Ectodermal cell (in vitro differentiated cells): ENCODE measurements at regions not wholly inside any gene's neighbourhood (a gene's known extent, or its start where the extent isn't known, plus 50 kb on each side); places are given as distances from the start of the nearest gene placed in this dataset.

Experiments
- H3K27ac ChIP-seq: 2 replicates; pipeline ENCODE4 v1.7.0; 2013; ENCODE audit warnings: mild to moderate bottlenecking, low read depth, low read length; ENCODE audit not compliant: insufficient read depth, poor library complexity, severe bottlenecking
- H3K27me3 ChIP-seq: 2 replicates; pipeline ENCODE4 v1.7.0; 2013; ENCODE audit warnings: mild to moderate bottlenecking, low read length; ENCODE audit not compliant: insufficient read depth, control insufficient read depth, poor library complexity, severe bottlenecking
- H3K36me3 ChIP-seq: one replicate; pipeline ENCODE4 v1.7.0; 2013; ENCODE audit warnings: low read length; ENCODE audit not compliant: control insufficient read depth, insufficient read depth
- H3K4me1 ChIP-seq: one replicate; pipeline ENCODE4 v1.7.0; 2013; ENCODE audit warnings: low read length; ENCODE audit not compliant: control insufficient read depth, insufficient read depth
- H3K4me3 ChIP-seq: 2 replicates; pipeline ENCODE4 v1.7.0; 2013; ENCODE audit warnings: low read depth, low read length, control low read depth; ENCODE audit not compliant: insufficient read depth
- H3K9me3 ChIP-seq: 2 replicates; pipeline ENCODE4 v1.7.0; 2013; ENCODE audit warnings: mild to moderate bottlenecking, low read length, moderate library complexity; ENCODE audit not compliant: control insufficient read depth
- WGBS, 2 experiments: methylation state at CpG; one replicate each; pipeline ENCODE4 v1.1.7; 2013; ENCODE audit warnings: missing lambda C conversion rate in 2 of 2; 5-methylcytosine and 5-hydroxymethylcytosine counted together

- Histone ChIP-seq H3K27ac (no peak overlapping the region), H3K9me3 (no peaks in the 10 kb centered on the region), H3K27me3 (no peaks in the 10 kb centered on the region), H3K4me3 (no peak overlapping the region), H3K4me1 (no peaks in the 10 kb centered on the region), H3K36me3 (no peaks in the 10 kb centered on the region)
- WGBS, 2 experiments: 91 to 97% methylated on average over 2 of the region's 2 CpGs
Observed at GRCh38 chr15:67980171-67980570, 73.9 kb upstream of the PIAS1 start.

GRCh38 chr15:67980773-67981685 is 73.1 kb upstream of the PIAS1 start:
- H3K27ac ChIP-seq: no peak overlapping the region
- no peak overlapping the region for H3K4me3 ChIP-seq
- no peaks in the 10 kb centered on the region for H3K27me3 ChIP-seq
- no peaks in the 10 kb centered on the region for H3K36me3 ChIP-seq
- H3K9me3 ChIP-seq: no peaks in the 10 kb centered on the region
- WGBS, 2 experiments: 87% methylated on average over 3 to 4 of the region's 4 CpGs
- no peaks in the 10 kb centered on the region for H3K4me1 ChIP-seq

- Histone ChIP-seq H3K36me3 (no peaks in the 10 kb centered on the region), H3K9me3 (no peaks in the 10 kb centered on the region), H3K27ac (no peak overlapping the region), H3K4me1 (no peaks in the 10 kb centered on the region), H3K4me3 (no peak overlapping the region), H3K27me3 (no peaks in the 10 kb centered on the region)
- 89 to 94% methylated on average over 3 of the region's 3 CpGs for WGBS, 2 experiments
Observed at GRCh38 chr15:67981848-67982247, 72.3 kb upstream of the PIAS1 start.

GRCh38 chr15:67991706-67992105 is 62.4 kb upstream of the PIAS1 start:
- H3K9me3 ChIP-seq: no peaks in the 10 kb centered on the region
- H3K4me3 ChIP-seq: no peak overlapping the region
- no peaks in the 10 kb centered on the region for H3K36me3 ChIP-seq
- H3K27me3 ChIP-seq: no peaks in the 10 kb centered on the region
- WGBS, 2 experiments: 97 to 100% methylated on average over 2 of the region's 2 CpGs
- H3K4me1 ChIP-seq: no peaks in the 10 kb centered on the region
- no peak overlapping the region for H3K27ac ChIP-seq

- Histone ChIP-seq H3K4me3 (no peak overlapping the region), H3K36me3 (no peaks in the 10 kb centered on the region), H3K9me3 (no peaks in the 10 kb centered on the region), H3K4me1 (no peaks in the 10 kb centered on the region), H3K27me3 (no peaks in the 10 kb centered on the region), H3K27ac (no peak overlapping the region)
- 93 to 96% methylated on average over 5 of the region's 5 CpGs for WGBS, 2 experiments
Observed at GRCh38 chr15:67992411-67992810, 61.7 kb upstream of the PIAS1 start.

- Histone ChIP-seq H3K27ac (no peak overlapping the region), H3K4me1 (no peaks in the 10 kb centered on the region), H3K9me3 (no peaks in the 10 kb centered on the region), H3K4me3 (no peak overlapping the region), H3K27me3 (no peaks in the 10 kb centered on the region), H3K36me3 (no peaks in the 10 kb centered on the region)
- WGBS, 2 experiments: 91 to 95% methylated on average over 2 of the region's 2 CpGs
Observed at GRCh38 chr15:67992834-67993233, 61.3 kb upstream of the PIAS1 start.

- no peaks in the 10 kb centered on the region for H3K9me3 ChIP-seq
- no peaks in the 10 kb centered on the region for H3K4me1 ChIP-seq
- no peaks in the 10 kb centered on the region for H3K36me3 ChIP-seq
- H3K27me3 ChIP-seq: no peaks in the 10 kb centered on the region
- H3K4me3 ChIP-seq: no peak overlapping the region
- no peak overlapping the region for H3K27ac ChIP-seq
- WGBS, 2 experiments: 92 to 94% methylated on average over 1 of the region's 1 CpG
Observed at GRCh38 chr15:67997996-67998395, 56.1 kb upstream of the PIAS1 start.

- Histone ChIP-seq H3K9me3 (no peaks in the 10 kb centered on the region), H3K36me3 (no peaks in the 10 kb centered on the region), H3K4me1 (no peaks in the 10 kb centered on the region), H3K27ac (no peak overlapping the region), H3K27me3 (no peaks in the 10 kb centered on the region), H3K4me3 (no peak overlapping the region)
- WGBS, 2 experiments: 84 to 92% methylated on average over 6 of the region's 6 CpGs
Observed at GRCh38 chr15:67998599-67999133, 55.4 kb upstream of the PIAS1 start.

GRCh38 chr15:67999320-68000100 is 54.6 kb upstream of the PIAS1 start:
- H3K36me3 ChIP-seq: no peaks in the 10 kb centered on the region
- WGBS, 2 experiments: 93 to 94% methylated on average over 1 to 3 of the region's 3 CpGs
- no peaks in the 10 kb centered on the region for H3K9me3 ChIP-seq
- no peak overlapping the region for H3K4me3 ChIP-seq
- no peaks in the 10 kb centered on the region for H3K27me3 ChIP-seq
- H3K27ac ChIP-seq: no peak overlapping the region
- H3K4me1 ChIP-seq: no peaks in the 10 kb centered on the region

- H3K4me3 ChIP-seq: no peak overlapping the region
- H3K27me3 ChIP-seq: no peaks in the 10 kb centered on the region
- no peaks in the 10 kb centered on the region for H3K36me3 ChIP-seq
- no peaks in the 10 kb centered on the region for H3K4me1 ChIP-seq
- H3K9me3 ChIP-seq: no peaks in the 10 kb centered on the region
- H3K27ac ChIP-seq: no peak overlapping the region
Observed at GRCh38 chr15:68000754-68001153, 53.4 kb upstream of the PIAS1 start.
